Ovary (tissue), 7 donors: ENCODE measurements at regions not wholly inside any gene's neighbourhood (a gene's known extent, or its start where the extent isn't known, plus 50 kb on each side); places are given as distances from the start of the nearest gene placed in this dataset.
"Not testable (repeated sequence)": the region's sequence is repeated elsewhere in the genome, so short reads cannot be mapped to it uniquely, and the experiment has no call there.

ENCODE experiments used
- DNase-seq, 5 donors: peaks; one replicate each; pipeline ENCODE4 v3.0.0-alpha.2; 2019 to 2020
- H3K27ac ChIP-seq, 2 donors: fragments of 200-600 bp; one replicate each; pipeline versions ENCODE4 v1.5.1 to v1.8.0; 2019 to 2022
- H3K27me3 ChIP-seq: fragments of 200-600 bp; one replicate; pipeline ENCODE4 v1.8.0; 2022
- H3K36me3 ChIP-seq: fragments of 200-600 bp; sonication (generic); one replicate; pipeline ENCODE4 v1.5.1; 2019
- H3K4me1 ChIP-seq: one replicate; pipeline ENCODE4 v1.8.1; 2013; ENCODE audit warnings: mild to moderate bottlenecking, moderate library complexity; ENCODE audit not compliant: insufficient read depth
- H3K4me3 ChIP-seq: fragments of 200-600 bp; sonication (generic); one replicate; pipeline ENCODE4 v1.5.1; 2017
- H3K9me3 ChIP-seq, 2 donors: fragments of 200-600 bp in 1 of 2; sonication (generic) in 1 of 2; one replicate each; pipeline versions ENCODE4 v1.5.1 to v1.8.1; 2013 to 2019; ENCODE audit warnings: mild to moderate bottlenecking in 1 of 2, moderate library complexity in 1 of 2
- CTCF ChIP-seq, 3 donors: fragments of 450-650 bp in 2 of 3; fragments of 200-600 bp in 1 of 3; IDR thresholded peaks; one replicate each; pipeline versions ENCODE4 v1.5.1 to v1.8.0; 2016 to 2022; ENCODE audit warnings: antibody characterized with exemption in 3 of 3, mild to moderate bottlenecking in 1 of 3
- EP300 ChIP-seq: sonication (generic); formaldehyde crosslinking; IDR thresholded peaks from one replicate; pipeline ENCODE4 v1.6.1; 2017; ENCODE audit warnings: antibody characterized with exemption
- POLR2A ChIP-seq: fragments of 450-650 bp; IDR thresholded peaks from one replicate; pipeline ENCODE4 v1.6.1; 2017; ENCODE audit warnings: antibody characterized with exemption, mild to moderate bottlenecking, moderate library complexity
- WGBS, 3 donors: extraction: QIAGEN DNeasy Blood & Tissue Kit in 1 of 3; methylation state at CpG; one replicate each; pipeline versions ENCODE4 v1.1.5 to v1.1.7; 2013 to 2017; 5-methylcytosine and 5-hydroxymethylcytosine counted together
- intact Hi-C, 4 donors: fragments of 100-400 bp; cut with DNase I; formaldehyde crosslinking; loops; one replicate each; pipeline versions ENCODE4 v1.11.0 to v1.15.1; 2022 to 2023
- donor health status: DM: no; HTN: no; CAD: no; lungs with moderate emphysema.
- donor health status: DM: no; HTN: no; CAD: no.
- donor health status: Bipolar disorder and iron deficiency.
- donor health status: DM: no; HTN: no; CAD: no.
- donor health status: DM: yes; HTN: yes; CAD: no.

GRCh38 chr11:29623144-29623722, 393.6 kb downstream of the KCNA4 start:
- 22 to 23% (median 22%) methylated on average over 5 of the region's 5 CpGs for WGBS, 3 donors
- intact Hi-C loops: no loop called here

GRCh38 chr11:29616611-29617010, 400.2 kb downstream of the KCNA4 start:
- Histone ChIP-seq H3K9me3 (no peaks in the 10 kb centered on the region), H3K36me3 (no peaks in the 10 kb centered on the region), H3K27me3 (no peaks in the 10 kb centered on the region), H3K4me1 (no peaks in the 10 kb centered on the region), H3K27ac (no peak overlapping the region), H3K4me3 (no peak overlapping the region)
- intact Hi-C loops: no loop called here
- TF ChIP-seq POLR2A: no peak
- no peak for TF ChIP-seq EP300
- no peak for TF ChIP-seq CTCF (IDR thresholded peaks at IDR 0.05)
- no peak for DNase-seq

More at GRCh38 chr11:29623144-29623722, 393.6 kb downstream of the KCNA4 start:
- Histone ChIP-seq H3K36me3 (no peaks in the 10 kb centered on the region), H3K4me1 (no peaks in the 10 kb centered on the region), H3K27ac (no peak overlapping the region), H3K4me3 (no peak overlapping the region), H3K9me3 (no peaks in the 10 kb centered on the region), H3K27me3 (no peaks in the 10 kb centered on the region)
- TF ChIP-seq EP300 (no peak), CTCF (IDR thresholded peaks at IDR 0.05) (no peak), POLR2A (no peak)
- no peak for DNase-seq

- H3K9me3 ChIP-seq: no peaks in the 10 kb centered on the region
- TF ChIP-seq POLR2A (no peak), CTCF (IDR thresholded peaks at IDR 0.05) (no peak), EP300 (no peak)
- DNase-seq: no peak
- no peaks in the 10 kb centered on the region for H3K36me3 ChIP-seq
- H3K27me3 ChIP-seq: no peaks in the 10 kb centered on the region
- H3K27ac ChIP-seq: no peak overlapping the region
- no peak overlapping the region for H3K4me3 ChIP-seq
- intact Hi-C loops: no loop called here
- no peaks in the 10 kb centered on the region for H3K4me1 ChIP-seq
- WGBS, 3 donors: 71 to 89% (median 89%) methylated on average over 2 of the region's 2 CpGs
Observed at GRCh38 chr11:29612423-29612822, 404.4 kb downstream of the KCNA4 start.

GRCh38 chr11:29606330-29607031, 410.3 kb downstream of the KCNA4 start:
- intact Hi-C loops: no loop called here
- Histone ChIP-seq H3K4me3 (no peak overlapping the region), H3K36me3 (no peaks in the 10 kb centered on the region), H3K4me1 (no peaks in the 10 kb centered on the region), H3K27me3 (no peaks in the 10 kb centered on the region), H3K27ac (no peak overlapping the region), H3K9me3 (no peaks in the 10 kb centered on the region)
- no peak for DNase-seq
- WGBS, 3 donors: 39 to 52% (median 46%) methylated on average over 4 of the region's 4 CpGs
- no peak for TF ChIP-seq CTCF (IDR thresholded peaks at IDR 0.05)
- no peak for TF ChIP-seq POLR2A
- no peak for TF ChIP-seq EP300

- intact Hi-C loops, H3K9me3 ChIP-seq, H3K27me3 ChIP-seq, H3K4me3 ChIP-seq, H3K27ac ChIP-seq, H3K36me3 ChIP-seq, H3K4me1 ChIP-seq, DNase-seq: not testable (repeated sequence)
- 96 to 97% (median 96%) methylated on average over 13 to 27 of the region's 27 CpGs for WGBS, 3 donors
Observed at GRCh38 chr11:29600151-29600575, 416.7 kb downstream of the KCNA4 start.
